Uterus (tissue), 3 donors: ENCODE measurements at regions not wholly inside any gene's neighbourhood (a gene's known extent, or its start where the extent isn't known, plus 50 kb on each side); places are given as distances from the start of the nearest gene placed in this dataset.

Source experiments
- DNase-seq, 2 donors: peaks; one replicate each; pipeline ENCODE4 v3.0.0-alpha.2; 2019 to 2020
- H3K27ac ChIP-seq, 2 donors: fragments of 200-600 bp; sonication (generic); 1 replicate in 1 of 2; 2 replicates in 1 of 2; pipeline ENCODE4 v1.5.1; 2016 to 2018
- H3K27me3 ChIP-seq, 2 donors: fragments of 200-600 bp; sonication (generic); one replicate each; pipeline ENCODE4 v1.5.1; 2018 to 2019; ENCODE audit warnings: control low read depth in 1 of 2
- H3K36me3 ChIP-seq, 2 donors: fragments of 200-600 bp; sonication (generic); one replicate each; pipeline ENCODE4 v1.5.1; 2019; ENCODE audit warnings: control low read depth in 1 of 2
- H3K4me1 ChIP-seq, 2 donors: fragments of 200-600 bp; sonication (generic); one replicate each; pipeline ENCODE4 v1.5.1; 2018 to 2019; ENCODE audit warnings: control low read depth in 1 of 2
- H3K4me3 ChIP-seq, 2 donors: fragments of 200-600 bp; sonication (generic); 1 replicate in 1 of 2; 2 replicates in 1 of 2; pipeline ENCODE4 v1.5.1; 2018 to 2019; ENCODE audit warnings: mild to moderate bottlenecking in 1 of 2
- H3K9me3 ChIP-seq, 2 donors: fragments of 200-600 bp; sonication (generic); one replicate each; pipeline ENCODE4 v1.5.1; 2019; ENCODE audit warnings: control low read depth in 1 of 2
- POLR2A ChIP-seq, 2 donors: fragments of 450-650 bp; IDR thresholded peaks; one replicate each; pipeline ENCODE4 v1.6.1; 2016; ENCODE audit warnings: antibody characterized with exemption in 2 of 2, mild to moderate bottlenecking in 1 of 2, moderate library complexity in 1 of 2
- intact Hi-C: fragments of 100-400 bp; cut with DNase I; formaldehyde crosslinking; loops from one replicate; pipeline ENCODE4 v1.15.1; 2023; ENCODE audit warnings: low total_unique reads
- TF ChIP-seq, protein P1 (sequence below), 4 experiments: fragments of 200-600 bp in 2 of 4; fragments of 450-650 bp in 2 of 4; sonication (generic) in 2 of 4; IDR thresholded peaks; one replicate each; pipeline ENCODE4 v1.5.1; 2016 to 2019; ENCODE audit warnings: antibody characterized with exemption in 4 of 4, mild to moderate bottlenecking in 2 of 4, moderate library complexity in 1 of 4
- donor health status: DM: yes; HTN: yes; CAD: no.

DNA sequence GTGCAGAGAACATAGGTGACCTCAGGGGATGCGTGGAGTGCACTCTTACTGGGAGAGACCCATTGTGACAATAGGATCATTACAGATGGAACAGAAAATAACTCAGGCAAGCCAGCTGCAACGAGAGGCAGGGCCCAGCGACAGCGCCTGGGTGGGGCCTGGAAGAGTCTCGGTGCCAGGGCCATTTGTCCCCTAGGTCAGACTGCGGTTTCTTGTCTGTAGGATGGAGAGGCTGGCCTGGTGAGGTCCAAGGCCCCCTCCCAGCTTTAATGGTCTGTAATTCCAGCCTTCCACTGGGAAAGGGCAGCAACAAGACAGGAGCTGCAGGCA is 208.6 kb upstream of the APCDD1 start:
- Histone ChIP-seq H3K36me3 (no peaks in the 10 kb centered on the region), H3K27me3 (no peaks in the 10 kb centered on the region), H3K9me3 (no peaks in the 10 kb centered on the region), H3K4me1 (peaks cover 3 to 7% of the 10 kb centered on the region in 2 donors), H3K4me3 (no peak overlapping the region), H3K27ac (peak overlapping the region; percentile 74 to 78)
- intact Hi-C loops, result no loop called here
- no peak for DNase-seq
- TF ChIP-seq POLR2A (IDR thresholded peaks at IDR 0.05), result no peak
- TF ChIP-seq, protein P1, sequence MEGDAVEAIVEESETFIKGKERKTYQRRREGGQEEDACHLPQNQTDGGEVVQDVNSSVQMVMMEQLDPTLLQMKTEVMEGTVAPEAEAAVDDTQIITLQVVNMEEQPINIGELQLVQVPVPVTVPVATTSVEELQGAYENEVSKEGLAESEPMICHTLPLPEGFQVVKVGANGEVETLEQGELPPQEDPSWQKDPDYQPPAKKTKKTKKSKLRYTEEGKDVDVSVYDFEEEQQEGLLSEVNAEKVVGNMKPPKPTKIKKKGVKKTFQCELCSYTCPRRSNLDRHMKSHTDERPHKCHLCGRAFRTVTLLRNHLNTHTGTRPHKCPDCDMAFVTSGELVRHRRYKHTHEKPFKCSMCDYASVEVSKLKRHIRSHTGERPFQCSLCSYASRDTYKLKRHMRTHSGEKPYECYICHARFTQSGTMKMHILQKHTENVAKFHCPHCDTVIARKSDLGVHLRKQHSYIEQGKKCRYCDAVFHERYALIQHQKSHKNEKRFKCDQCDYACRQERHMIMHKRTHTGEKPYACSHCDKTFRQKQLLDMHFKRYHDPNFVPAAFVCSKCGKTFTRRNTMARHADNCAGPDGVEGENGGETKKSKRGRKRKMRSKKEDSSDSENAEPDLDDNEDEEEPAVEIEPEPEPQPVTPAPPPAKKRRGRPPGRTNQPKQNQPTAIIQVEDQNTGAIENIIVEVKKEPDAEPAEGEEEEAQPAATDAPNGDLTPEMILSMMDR (IDR thresholded peaks at IDR 0.05), result no peak

- no peak overlapping the region for H3K4me3 ChIP-seq
- intact Hi-C loops, result no loop called here
- TF ChIP-seq, protein P1 (IDR thresholded peaks at IDR 0.05), result no peak
- no peak for TF ChIP-seq POLR2A (IDR thresholded peaks at IDR 0.05)
- no peaks in the 10 kb centered on the region for H3K27me3 ChIP-seq
- no peaks in the 10 kb centered on the region for H3K36me3 ChIP-seq
- peaks cover 3 to 7% of the 10 kb centered on the region in 2 donors for H3K4me1 ChIP-seq
- H3K27ac ChIP-seq, result peak overlapping the region; percentile 35 to 74
- DNase-seq, result peak in 1 of 2 donors; percentile 61
- H3K9me3 ChIP-seq, result no peaks in the 10 kb centered on the region
These were observed 207.3 kb upstream of the APCDD1 start for GRCh38 chr18:10247021-10247741.

GRCh38 chr18:10247742-10248082 is 206.7 kb upstream of the APCDD1 start:
- intact Hi-C loops, result no loop called here

GRCh38 chr18:10248738-10249137 is 205.7 kb upstream of the APCDD1 start:
- intact Hi-C loops, result no loop called here
- H3K27ac ChIP-seq, result no peak overlapping the region
- H3K4me1 ChIP-seq, result peaks cover 3 to 7% of the 10 kb centered on the region in 2 donors
- H3K36me3 ChIP-seq, result no peaks in the 10 kb centered on the region
- no peak for TF ChIP-seq POLR2A (IDR thresholded peaks at IDR 0.05)
- TF ChIP-seq, protein P1 (IDR thresholded peaks at IDR 0.05), result no peak
- no peak for DNase-seq
- no peaks in the 10 kb centered on the region for H3K27me3 ChIP-seq
- H3K9me3 ChIP-seq, result no peaks in the 10 kb centered on the region
- no peak overlapping the region for H3K4me3 ChIP-seq

More at GRCh38 chr18:10247742-10248082, 206.7 kb upstream of the APCDD1 start:
- Histone ChIP-seq H3K4me1 (peaks cover 3 to 7% of the 10 kb centered on the region in 2 donors), H3K4me3 (no peak overlapping the region), H3K9me3 (no peaks in the 10 kb centered on the region), H3K27ac (peak overlapping the region; percentile 35 to 74), H3K27me3 (no peaks in the 10 kb centered on the region), H3K36me3 (no peaks in the 10 kb centered on the region)
- TF ChIP-seq, protein P1 (IDR thresholded peaks at IDR 0.05), result no peak
- TF ChIP-seq POLR2A (IDR thresholded peaks at IDR 0.05), result no peak
- DNase-seq, result no peak

DNA sequence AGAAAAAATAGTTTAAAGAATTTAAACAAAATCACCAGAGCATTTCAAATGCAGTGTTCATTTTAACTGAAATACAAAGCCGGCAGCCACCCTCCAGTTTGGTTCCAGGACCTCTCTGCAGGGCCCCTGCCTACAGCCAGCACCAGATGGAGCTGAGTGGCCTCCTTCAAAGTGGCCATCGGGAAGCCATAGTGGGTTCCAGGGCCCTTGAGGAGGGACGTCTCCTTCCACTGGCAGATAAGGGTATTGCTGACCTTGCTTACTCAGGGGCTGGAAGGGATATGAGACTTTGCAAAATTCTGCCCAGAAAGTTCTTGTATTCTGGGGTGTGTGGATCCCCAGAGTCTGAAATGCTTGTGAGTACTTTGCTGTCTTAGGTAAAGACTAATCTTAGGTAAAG is 205.2 kb upstream of the APCDD1 start:
- no peak overlapping the region for H3K4me3 ChIP-seq
- intact Hi-C loops, result no loop called here
- H3K9me3 ChIP-seq, result no peaks in the 10 kb centered on the region
- H3K27ac ChIP-seq, result no peak overlapping the region
- no peaks in the 10 kb centered on the region for H3K27me3 ChIP-seq
- H3K36me3 ChIP-seq, result no peaks in the 10 kb centered on the region
- TF ChIP-seq, protein P1 (IDR thresholded peaks at IDR 0.05), result no peak
- no peak for TF ChIP-seq POLR2A (IDR thresholded peaks at IDR 0.05)
- DNase-seq, result no peak
- peaks cover 3 to 7% of the 10 kb centered on the region in 2 donors for H3K4me1 ChIP-seq
